Adrenal gland (tissue), 9 donors: ENCODE measurements at regions not wholly inside any gene's neighbourhood (a gene's known extent, or its start where the extent isn't known, plus 50 kb on each side); places are given as distances from the start of the nearest gene placed in this dataset.
"Not testable (repeated sequence)": the region's sequence is repeated elsewhere in the genome, so short reads cannot be mapped to it uniquely, and the experiment has no call there.

ENCODE experiments used
- DNase-seq, 7 donors: peaks; one replicate each; pipeline ENCODE4 v3.0.0-alpha.2; 2019 to 2020
- H3K27ac ChIP-seq, 5 donors: fragments of 200-600 bp; sonication (generic) in 4 of 5; 1 replicate in 3 of 5; 2 replicates in 2 of 5; pipeline versions ENCODE4 v1.5.1 to v1.8.0; 2016 to 2020; ENCODE audit warnings: mild to moderate bottlenecking in 1 of 5
- H3K27me3 ChIP-seq: fragments of 200-600 bp; 2 replicates; pipeline ENCODE4 v1.8.0; 2021
- H3K36me3 ChIP-seq, 2 donors: fragments of 200-600 bp; replicated peaks in 1 of 2; 1 replicate in 1 of 2; 2 replicates in 1 of 2; pipeline versions ENCODE4 v1.5.1 to v1.8.0; 2018 to 2022
- H3K4me1 ChIP-seq, 2 donors: fragments of 200-600 bp; replicated peaks in 1 of 2; 1 replicate in 1 of 2; 2 replicates in 1 of 2; pipeline versions ENCODE4 v1.5.1 to v1.8.0; 2018 to 2021
- H3K4me3 ChIP-seq, 4 donors: fragments of 200-600 bp; sonication (generic) in 3 of 4; one replicate each; pipeline ENCODE4 v1.5.1; 2016 to 2018
- H3K9me3 ChIP-seq, 3 donors: fragments of 200-600 bp; sonication (generic) in 1 of 3; replicated peaks in 1 of 3; 1 replicate in 2 of 3; 2 replicates in 1 of 3; pipeline versions ENCODE4 v1.5.1 to v1.8.0; 2016 to 2021
- CTCF ChIP-seq, 6 experiments: fragments of 450-650 bp in 4 of 6; fragments of 200-600 bp in 2 of 6; sonication (generic) in 1 of 6; IDR thresholded peaks; 1 replicate in 5 of 6; 2 replicates in 1 of 6; pipeline versions ENCODE4 v1.5.1 to v1.8.0; 2016 to 2021; ENCODE audit warnings: antibody characterized with exemption in 6 of 6, mild to moderate bottlenecking in 2 of 6, moderate library complexity in 1 of 6
- POLR2A ChIP-seq, 2 donors: fragments of 450-650 bp; IDR thresholded peaks; one replicate each; pipeline ENCODE4 v1.6.1; 2017; ENCODE audit warnings: antibody characterized with exemption in 2 of 2, mild to moderate bottlenecking in 2 of 2, moderate library complexity in 1 of 2
- WGBS, 4 donors: extraction: QIAGEN DNeasy Blood & Tissue Kit in 2 of 4; methylation state at CpG; one replicate each; pipeline versions ENCODE4 v1.1.5 to v1.1.7; 2013 to 2017; 5-methylcytosine and 5-hydroxymethylcytosine counted together
- intact Hi-C, 2 donors: fragments of 100-400 bp; cut with DNase I; formaldehyde crosslinking; loops; one replicate each; pipeline versions ENCODE4 v1.14.1 to v1.15.0; 2022 to 2023
- donor health status: healthy with polysubstance abuse.
- donor health status: Bipolar disorder and iron deficiency.
- donor health status: DM: yes; HTN: yes; CAD: no.
- donor health status: DM: no; HTN: no; CAD: no.
- donor health status: DM: no; HTN: no; CAD: no.

- no peak overlapping the region for H3K27ac ChIP-seq
- no peaks in the 10 kb centered on the region for H3K9me3 ChIP-seq
- no peak for DNase-seq
- no peaks in the 10 kb centered on the region for H3K27me3 ChIP-seq
- intact Hi-C loops = no loop called here
- TF ChIP-seq POLR2A (IDR thresholded peaks at IDR 0.05) = no peak
- no peak for TF ChIP-seq CTCF (IDR thresholded peaks at IDR 0.05)
- H3K4me1 ChIP-seq = no peaks in the 10 kb centered on the region
- 33 to 75% (median 56%) methylated on average over 1 of the region's 1 CpG for WGBS, 4 donors
- H3K4me3 ChIP-seq = no peak overlapping the region
- H3K36me3 ChIP-seq = no peaks in the 10 kb centered on the region
Measured at GRCh38 chrX:27321632-27322031, 141.5 kb downstream of the PPP4R3C start.

DNA sequence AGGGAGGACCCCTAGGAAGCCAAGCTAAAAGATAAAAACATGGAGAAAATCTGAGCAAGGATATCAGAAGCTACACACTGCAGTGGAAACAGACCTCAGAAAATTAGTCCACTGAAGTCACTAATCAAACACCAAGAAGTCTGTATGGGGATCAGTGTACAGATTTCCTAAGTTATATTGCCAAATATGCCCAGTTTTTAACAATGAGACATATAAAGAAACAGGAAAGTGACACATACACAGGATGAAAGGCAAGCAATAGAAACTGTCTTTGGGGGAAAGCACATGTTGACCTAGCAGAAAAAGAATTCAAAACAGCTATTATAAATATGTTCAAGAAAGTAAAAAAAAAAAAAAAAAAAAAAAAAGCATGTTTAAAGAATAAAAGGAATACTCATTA lies 153.7 kb downstream of the PPP4R3C start:
- Histone ChIP-seq H3K36me3 (no peaks in the 10 kb centered on the region), H3K9me3 (no peaks in the 10 kb centered on the region), H3K4me3 (no peak overlapping the region), H3K27ac (no peak overlapping the region), H3K27me3 (no peaks in the 10 kb centered on the region), H3K4me1 (no peaks in the 10 kb centered on the region)
- TF ChIP-seq CTCF (IDR thresholded peaks at IDR 0.05) (no peak), POLR2A (IDR thresholded peaks at IDR 0.05) (no peak)
- intact Hi-C loops = no loop called here
- no peak for DNase-seq

DNA sequence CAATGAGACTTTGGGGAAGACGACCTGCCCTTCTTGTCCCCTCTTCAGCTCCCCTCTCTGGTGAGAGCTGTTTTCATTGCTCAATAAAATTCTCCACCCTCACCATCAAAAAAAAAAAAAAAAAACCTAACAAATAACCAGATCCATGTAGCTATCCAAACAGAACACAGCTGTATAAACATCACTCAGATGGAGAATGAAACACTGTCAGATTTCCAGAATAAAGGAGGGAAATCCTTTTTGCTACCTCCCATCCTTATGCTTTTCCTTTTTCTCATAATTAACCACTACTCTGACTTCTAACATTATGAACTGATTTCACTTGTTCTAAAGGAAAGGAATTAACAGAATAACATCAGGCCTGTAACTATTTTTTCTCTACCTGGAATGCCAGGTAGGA lies 155.6 kb downstream of the PPP4R3C start:
- no peak overlapping the region for H3K4me3 ChIP-seq
- 43 to 73% (median 62%) methylated on average over 1 of the region's 1 CpG for whole genome bisulfite sequencing, 4 donors
- H3K4me1 ChIP-seq = no peaks in the 10 kb centered on the region
- H3K27me3 ChIP-seq = no peaks in the 10 kb centered on the region
- DNase-seq = no peak
- no peaks in the 10 kb centered on the region for H3K9me3 ChIP-seq
- no peak for TF ChIP-seq CTCF (IDR thresholded peaks at IDR 0.05)
- TF ChIP-seq POLR2A (IDR thresholded peaks at IDR 0.05) = no peak
- no peaks in the 10 kb centered on the region for H3K36me3 ChIP-seq
- no peak overlapping the region for H3K27ac ChIP-seq
- intact Hi-C loops = no loop called here

DNA sequence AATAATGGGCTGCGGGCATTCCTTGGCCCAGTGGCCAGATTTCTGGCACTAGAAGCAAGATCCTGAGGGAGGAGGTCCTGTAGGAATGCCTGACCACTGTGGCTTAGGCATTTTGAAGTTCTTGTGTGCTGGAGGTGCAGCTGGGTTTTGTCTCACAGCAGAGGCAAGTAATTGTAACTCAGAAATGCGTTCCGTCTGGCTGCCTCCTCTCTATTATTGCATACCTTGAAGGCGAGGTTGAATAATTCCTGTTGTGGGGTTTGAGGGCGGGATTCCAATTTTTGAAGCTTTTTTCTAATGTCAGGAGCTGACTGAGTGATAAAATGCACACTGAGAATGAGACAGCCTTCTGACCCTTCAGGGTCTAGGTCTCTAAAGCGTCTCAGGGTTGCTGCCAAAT lies 170.6 kb downstream of the PPP4R3C start:
- H3K27me3 ChIP-seq, H3K9me3 ChIP-seq, H3K36me3 ChIP-seq, intact Hi-C loops, H3K4me1 ChIP-seq, DNase-seq, H3K4me3 ChIP-seq, H3K27ac ChIP-seq: not testable (repeated sequence)
- 53 to 81% (median 73%) methylated on average over 5 to 6 of the region's 6 CpGs for WGBS, 4 donors

DNA sequence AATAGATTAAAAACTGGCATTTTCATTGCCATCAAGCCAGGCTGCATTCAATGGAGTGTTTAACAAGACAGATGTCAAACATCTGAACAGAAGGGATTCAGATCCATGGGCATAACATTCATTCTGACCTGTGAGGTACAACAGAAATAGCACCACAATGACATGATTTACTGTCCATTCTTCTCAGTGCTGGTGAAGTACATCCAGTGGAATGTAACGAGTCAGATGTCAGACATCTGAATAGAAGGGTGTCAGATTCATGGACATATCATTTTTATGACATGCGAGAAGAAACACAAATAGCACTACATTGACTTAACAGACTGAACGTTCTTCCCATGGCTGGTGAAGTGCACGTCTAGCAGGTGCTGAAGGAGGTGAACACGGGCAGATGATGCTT lies 186.4 kb downstream of the PPP4R3C start:
- Histone ChIP-seq H3K27me3 (no peaks in the 10 kb centered on the region), H3K9me3 (no peaks in the 10 kb centered on the region), H3K4me1 (no peaks in the 10 kb centered on the region), H3K4me3 (no peak overlapping the region), H3K27ac (no peak overlapping the region), H3K36me3 (no peaks in the 10 kb centered on the region)
- DNase-seq = no peak
- TF ChIP-seq CTCF (IDR thresholded peaks at IDR 0.05) (no peak), POLR2A (IDR thresholded peaks at IDR 0.05) (no peak)
- 55 to 78% (median 68%) methylated on average over 5 of the region's 5 CpGs for WGBS, 4 donors
- intact Hi-C loops = no loop called here
